HEK293 (cell line): ENCODE measurements at regions not wholly inside any gene's neighbourhood (a gene's known extent, or its start where the extent isn't known, plus 50 kb on each side); places are given as distances from the start of the nearest gene placed in this dataset.

Experiments
- CTCF ChIA-PET: fragments of 350-600 bp; formaldehyde crosslinking; extraction: SDS; loops from one replicate; lab custom pipeline; 2021; ENCODE audit warnings: antibody characterized with exemption; lab: Yijun Ruan, JAX
- POLR2A ChIA-PET: fragments of 300-600 bp; formaldehyde crosslinking; extraction: SDS; loops from one replicate; lab custom pipeline; 2020; ENCODE audit warnings: antibody characterized with exemption, inconsistent platforms; lab: Yijun Ruan, JAX
- H3K27ac ChIP-seq: fragments of 200-500 bp; sonication (Bioruptor generic); 2 replicates; pipeline ENCODE4 v1.5.1; 2014; ENCODE audit warnings: low read depth, low read length, control low read depth, inconsistent platforms; ENCODE audit errors: extremely low read depth
- H3K36me3 ChIP-seq, 2 experiments: fragments of 200-500 bp in 1 of 2; sonication (Bioruptor generic) in 1 of 2; 1 replicate in 1 of 2; 2 replicates in 1 of 2; pipeline ENCODE4 v1.5.1; 2014 to 2017; ENCODE audit warnings: inconsistent platforms in 2 of 2, low read length in 2 of 2; ENCODE audit not compliant: control insufficient read depth in 2 of 2, insufficient read depth in 1 of 2
- H3K4me1 ChIP-seq: fragments of 200-500 bp; sonication (Bioruptor generic); 2 replicates; pipeline ENCODE4 v1.5.1; 2014; ENCODE audit warnings: mild to moderate bottlenecking, low read length, inconsistent platforms; ENCODE audit not compliant: control insufficient read depth, insufficient read depth
- H3K4me3 ChIP-seq: 2 replicates; pipeline ENCODE4 v1.5.1; 2011; ENCODE audit warnings: low read depth, mild to moderate bottlenecking, control low read depth, low read length, moderate library complexity
- H3K9me3 ChIP-seq: fragments of 200-500 bp; sonication (Bioruptor generic); 2 replicates; pipeline ENCODE4 v1.5.1; 2014; ENCODE audit warnings: low read depth, low read length, inconsistent platforms; ENCODE audit not compliant: control insufficient read depth, insufficient read depth
- ATF2 ChIP-seq: fragments of 450-650 bp; formaldehyde crosslinking; IDR thresholded peaks from 2 replicates; pipeline ENCODE4 v1.5.1; 2016; ENCODE audit warnings: missing biosample characterization, missing genetic modification characterization, low read depth
- BCL11B ChIP-seq: fragments of 450-650 bp; formaldehyde crosslinking; IDR thresholded peaks from 2 replicates; pipeline ENCODE4 v1.5.1; 2016; ENCODE audit warnings: low read depth, missing biosample characterization, missing genetic modification characterization
- GLIS1 ChIP-seq: fragments of 450-650 bp; formaldehyde crosslinking; IDR thresholded peaks from 2 replicates; pipeline ENCODE4 v1.5.1; 2016; ENCODE audit warnings: missing biosample characterization, missing genetic modification characterization
- PRDM2 ChIP-seq: fragments of 450-650 bp; formaldehyde crosslinking; IDR thresholded peaks from 2 replicates; pipeline ENCODE4 v1.5.1; 2016; ENCODE audit warnings: missing biosample characterization, missing genetic modification characterization, borderline replicate concordance
- TSHZ1 ChIP-seq: fragments of 450-650 bp; formaldehyde crosslinking; IDR thresholded peaks from 2 replicates; pipeline ENCODE4 v1.5.1; 2016; ENCODE audit warnings: missing biosample characterization, missing genetic modification characterization, borderline replicate concordance
- ZBTB1 ChIP-seq: fragments of 450-650 bp; formaldehyde crosslinking; IDR thresholded peaks from 2 replicates; pipeline ENCODE4 v1.5.1; 2016; ENCODE audit warnings: missing biosample characterization, missing genetic modification characterization
- ZBTB21 ChIP-seq: fragments of 450-650 bp; formaldehyde crosslinking; IDR thresholded peaks from 2 replicates; pipeline ENCODE4 v1.5.1; 2017; ENCODE audit warnings: missing biosample characterization, missing genetic modification characterization
- ZBTB6 ChIP-seq: fragments of 450-650 bp; formaldehyde crosslinking; IDR thresholded peaks from 2 replicates; pipeline ENCODE4 v1.5.1; 2017; ENCODE audit warnings: missing biosample characterization, missing genetic modification characterization
- ZNF214 ChIP-seq: fragments of 450-650 bp; formaldehyde crosslinking; IDR thresholded peaks from 2 replicates; pipeline ENCODE4 v1.5.1; 2017; ENCODE audit warnings: missing biosample characterization, mild to moderate bottlenecking, missing genetic modification characterization, borderline replicate concordance
- ZNF266 ChIP-seq: fragments of 450-650 bp; formaldehyde crosslinking; IDR thresholded peaks from 2 replicates; pipeline ENCODE4 v1.5.1; 2016; ENCODE audit warnings: missing biosample characterization, missing genetic modification characterization, low read depth
- ZNF280C ChIP-seq: fragments of 450-650 bp; formaldehyde crosslinking; IDR thresholded peaks from 2 replicates; pipeline ENCODE4 v1.5.1; 2016; ENCODE audit warnings: missing biosample characterization, missing genetic modification characterization
- ZNF335 ChIP-seq: fragments of 450-650 bp; formaldehyde crosslinking; conservative IDR thresholded peaks from 2 replicates; pipeline ENCODE4 v1.5.1; 2016; ENCODE audit warnings: missing biosample characterization, missing genetic modification characterization
- ZNF366 ChIP-seq: fragments of 450-650 bp; formaldehyde crosslinking; conservative IDR thresholded peaks from 2 replicates; pipeline ENCODE4 v1.5.1; 2016; ENCODE audit warnings: missing biosample characterization, missing genetic modification characterization
- ZNF473 ChIP-seq: fragments of 450-650 bp; formaldehyde crosslinking; IDR thresholded peaks from 2 replicates; pipeline ENCODE4 v1.5.1; 2017; ENCODE audit warnings: missing biosample characterization, missing genetic modification characterization
- ZNF560 ChIP-seq: fragments of 450-650 bp; formaldehyde crosslinking; IDR thresholded peaks from 2 replicates; pipeline ENCODE4 v1.5.1; 2017; ENCODE audit warnings: missing biosample characterization, missing genetic modification characterization, borderline replicate concordance
- ZNF561 ChIP-seq: fragments of 450-650 bp; IDR thresholded peaks from 2 replicates; pipeline ENCODE4 v1.5.1; 2018; ENCODE audit warnings: missing biosample characterization, missing genetic modification characterization, borderline replicate concordance
- ZNF701 ChIP-seq: fragments of 450-650 bp; formaldehyde crosslinking; IDR thresholded peaks from 2 replicates; pipeline ENCODE4 v1.5.1; 2016; ENCODE audit warnings: missing biosample characterization, missing genetic modification characterization
- ZNF76 ChIP-seq: fragments of 450-650 bp; formaldehyde crosslinking; IDR thresholded peaks from 2 replicates; pipeline ENCODE4; 2016; ENCODE audit warnings: low read depth, missing biosample characterization, missing genetic modification characterization, borderline replicate concordance

- no peaks in the 10 kb centered on the region for H3K9me3 ChIP-seq
- no peaks in the 10 kb centered on the region for H3K36me3 ChIP-seq
- no peak for TF ChIP-seq TSHZ1 (tag by site-specific recombination)
- TF ChIP-seq ZNF335 (tag by site-specific recombination) = no peak
- no peak for TF ChIP-seq ZNF561
- no peak for TF ChIP-seq ZBTB21
- TF ChIP-seq ZNF473 (tag by site-specific recombination) = no peak
- no peak for TF ChIP-seq ZNF701 (tag by site-specific recombination)
- TF ChIP-seq ZBTB1 (tag by site-specific recombination) = no peak
- H3K4me3 ChIP-seq = no peak overlapping the region
- ChIA-PET CTCF (no interaction called here), POLR2A (no interaction called here)
- H3K4me1 ChIP-seq = no peaks in the 10 kb centered on the region
- H3K27ac ChIP-seq = no peak overlapping the region
Measured at GRCh38 chr21:27511233-27511632, 544.3 kb upstream of the ADAMTS5 start.

GRCh38 chr21:27507695-27508094 is 540.8 kb upstream of the ADAMTS5 start:
- CTCF ChIA-PET = interaction anchor here (0.7 kb wide), 2 partner anchors 45 to 57 kb away, joined by 3 to 5 read pairs; no protein-coding TSS in a partner anchor
- Histone ChIP-seq H3K27ac (no peak overlapping the region), H3K4me3 (no peak overlapping the region), H3K9me3 (no peaks in the 10 kb centered on the region), H3K4me1 (no peaks in the 10 kb centered on the region), H3K36me3 (no peaks in the 10 kb centered on the region)
- POLR2A ChIA-PET = no interaction called here
- no peak for TF ChIP-seq GLIS1 (tag by site-specific recombination)
- no peak for TF ChIP-seq ZBTB6 (tag by site-specific recombination)
- no peak for TF ChIP-seq ZNF76 (tag by site-specific recombination)
- TF ChIP-seq ZNF366 (tag by site-specific recombination) = no peak
- no peak for TF ChIP-seq ZNF280C (tag by site-specific recombination)
- TF ChIP-seq ZNF560 (tag by site-specific recombination) = no peak
- TF ChIP-seq ATF2 (tag by site-specific recombination) = no peak
- TF ChIP-seq ZNF214 (tag by site-specific recombination) = no peak
- TF ChIP-seq PRDM2 (tag by site-specific recombination) = no peak
- TF ChIP-seq BCL11B = no peak
- TF ChIP-seq ZNF266 (tag by site-specific recombination) = no peak
